Prostate gland (tissue), 2 donors: ENCODE measurements at regions not wholly inside any gene's neighbourhood (a gene's known extent, or its start where the extent isn't known, plus 50 kb on each side); places are given as distances from the start of the nearest gene placed in this dataset.

Experiments used
- DNase-seq: peaks from one replicate; pipeline ENCODE4 v3.0.0-alpha.2; 2019; ENCODE audit warnings: low spot score
- H3K27ac ChIP-seq, 2 donors: fragments of 200-600 bp; sonication (generic); 2 replicates each; pipeline ENCODE4 v1.5.1; 2017 to 2019
- H3K27me3 ChIP-seq: fragments of 200-600 bp; sonication (generic); replicated peaks from 2 replicates; pipeline ENCODE4 v1.5.1; 2019; ENCODE audit not compliant: insufficient read depth
- H3K36me3 ChIP-seq, 2 donors: fragments of 200-600 bp; sonication (generic); 1 replicate in 1 of 2; 2 replicates in 1 of 2; pipeline versions ENCODE4 v1.5.1 to v1.8.1; 2017 to 2019
- H3K4me1 ChIP-seq: fragments of 200-600 bp; sonication (generic); replicated peaks from 2 replicates; pipeline ENCODE4 v1.5.1; 2019
- H3K4me3 ChIP-seq, 2 donors: fragments of 200-600 bp; sonication (generic); 2 replicates each; pipeline ENCODE4 v1.5.1; 2017 to 2019
- H3K9me3 ChIP-seq: fragments of 200-600 bp; sonication (generic); 2 replicates; pipeline ENCODE4 v1.5.1; 2017
- CTCF ChIP-seq, 4 experiments: fragments of 200-600 bp in 2 of 4; fragments of 450-650 bp in 2 of 4; sonication (generic) in 2 of 4; IDR thresholded peaks; 1 replicate in 3 of 4; 2 replicates in 1 of 4; pipeline ENCODE4 v1.5.1; 2016 to 2019; ENCODE audit warnings: antibody characterized with exemption in 4 of 4, mild to moderate bottlenecking in 2 of 4, moderate library complexity in 2 of 4
- POLR2A ChIP-seq: fragments of 450-650 bp; IDR thresholded peaks from one replicate; pipeline ENCODE4 v1.6.1; 2016; ENCODE audit warnings: antibody characterized with exemption, mild to moderate bottlenecking
- POLR2AphosphoS5 ChIP-seq: sonication (generic); formaldehyde crosslinking; IDR thresholded peaks from one replicate; pipeline ENCODE4 v1.6.1; 2017; ENCODE audit warnings: antibody characterized with exemption
- WGBS: methylation state at CpG from one replicate; pipeline ENCODE4 v1.1.5; 2018; 5-methylcytosine and 5-hydroxymethylcytosine counted together
- intact Hi-C: fragments of 100-400 bp; cut with DNase I; formaldehyde crosslinking; loops from one replicate; pipeline ENCODE4 v1.14.2; 2022

GRCh38 chr1:96498744-96499340 is 222.7 kb upstream of the PTBP2 start:
- TF ChIP-seq POLR2AphosphoS5, result no peak
- TF ChIP-seq POLR2A, result no peak
- TF ChIP-seq CTCF (IDR thresholded peaks at IDR 0.05), result no peak
- intact Hi-C loops, result no loop called here
- DNase-seq, result no peak

GRCh38 chr1:96508233-96508632 is 213.4 kb upstream of the PTBP2 start:
- Histone ChIP-seq H3K4me3 (no peak overlapping the region), H3K4me1 (no peaks in the 10 kb centered on the region), H3K9me3 (no peaks in the 10 kb centered on the region), H3K36me3 (no peaks in the 10 kb centered on the region), H3K27me3 (no peaks in the 10 kb centered on the region), H3K27ac (no peak overlapping the region)
- DNase-seq, result no peak
- intact Hi-C loops, result no loop called here
- no peak for TF ChIP-seq POLR2A
- no peak for TF ChIP-seq CTCF (IDR thresholded peaks at IDR 0.05)
- TF ChIP-seq POLR2AphosphoS5, result no peak
- WGBS, result 76% methylated on average over 4 of the region's 4 CpGs

More at GRCh38 chr1:96498744-96499340, 222.7 kb upstream of the PTBP2 start:
- H3K27me3 ChIP-seq, result no peaks in the 10 kb centered on the region
- H3K27ac ChIP-seq, result no peak overlapping the region
- no peaks in the 10 kb centered on the region for H3K36me3 ChIP-seq
- no peaks in the 10 kb centered on the region for H3K9me3 ChIP-seq
- no peak overlapping the region for H3K4me3 ChIP-seq
- no peaks in the 10 kb centered on the region for H3K4me1 ChIP-seq
- WGBS, result 77% methylated on average over 5 of the region's 5 CpGs

GRCh38 chr1:96509339-96509738 is 212.2 kb upstream of the PTBP2 start:
- intact Hi-C loops, result no loop called here
- no peak overlapping the region for H3K4me3 ChIP-seq

GRCh38 chr1:96509951-96510350 is 211.6 kb upstream of the PTBP2 start:
- intact Hi-C loops, result no loop called here
- no peaks in the 10 kb centered on the region for H3K36me3 ChIP-seq
- no peak overlapping the region for H3K27ac ChIP-seq
- no peaks in the 10 kb centered on the region for H3K27me3 ChIP-seq
- TF ChIP-seq CTCF (IDR thresholded peaks at IDR 0.05) (no peak), POLR2AphosphoS5 (no peak), POLR2A (no peak)
- 91% methylated on average over 2 of the region's 2 CpGs for WGBS
- H3K4me3 ChIP-seq, result no peak overlapping the region
- no peaks in the 10 kb centered on the region for H3K9me3 ChIP-seq
- DNase-seq, result no peak
- no peaks in the 10 kb centered on the region for H3K4me1 ChIP-seq

More at GRCh38 chr1:96509339-96509738, 212.2 kb upstream of the PTBP2 start:
- Histone ChIP-seq H3K36me3 (no peaks in the 10 kb centered on the region), H3K27ac (no peak overlapping the region), H3K27me3 (no peaks in the 10 kb centered on the region), H3K9me3 (no peaks in the 10 kb centered on the region), H3K4me1 (no peaks in the 10 kb centered on the region)
- 78% methylated on average over 1 of the region's 1 CpG for WGBS
- DNase-seq, result no peak
- TF ChIP-seq CTCF (IDR thresholded peaks at IDR 0.05) (no peak), POLR2AphosphoS5 (no peak), POLR2A (no peak)

- H3K9me3 ChIP-seq, result no peaks in the 10 kb centered on the region
- DNase-seq, result no peak
- H3K36me3 ChIP-seq, result no peaks in the 10 kb centered on the region
- H3K27ac ChIP-seq, result no peak overlapping the region
- TF ChIP-seq POLR2A (no peak), POLR2AphosphoS5 (no peak), CTCF (IDR thresholded peaks at IDR 0.05) (no peak)
- intact Hi-C loops, result no loop called here
- no peaks in the 10 kb centered on the region for H3K4me1 ChIP-seq
- no peak overlapping the region for H3K4me3 ChIP-seq
- no peaks in the 10 kb centered on the region for H3K27me3 ChIP-seq
- WGBS, result 44% methylated on average over 3 of the region's 3 CpGs
These were observed 211.2 kb upstream of the PTBP2 start for GRCh38 chr1:96510391-96510790.
